DND-41 (cell line): ENCODE measurements at regions not wholly inside any gene's neighbourhood (a gene's known extent, or its start where the extent isn't known, plus 50 kb on each side); places are given as distances from the start of the nearest gene placed in this dataset.

Experiments used
- ATAC-seq: fragments of 200-7000 bp; cut with Tn5 transposase; 3 replicates; pipeline ENCODE4 v1.9.1; 2021; ENCODE audit warnings: low read depth; ENCODE audit not compliant: insufficient read depth
- DNase-seq: peaks from one replicate; pipeline ENCODE4 v3.0.0-alpha.2; 2020
- H2AFZ ChIP-seq: 2 replicates; pipeline ENCODE4 v1.6.0; 2012; ENCODE audit warnings: low read depth, low read length
- H3K27ac ChIP-seq: 2 replicates; pipeline ENCODE4 v1.5.1; 2012; ENCODE audit warnings: low read length, inconsistent platforms
- H3K27me3 ChIP-seq: fragments of 200-600 bp; sonication (generic); 2 replicates; pipeline ENCODE4 v1.6.0; 2012; ENCODE audit warnings: low read length, mild to moderate bottlenecking, inconsistent platforms; ENCODE audit not compliant: insufficient read depth, poor library complexity
- H3K36me3 ChIP-seq: 2 replicates; pipeline ENCODE4 v1.5.1; 2012; ENCODE audit warnings: low read length, inconsistent platforms; ENCODE audit not compliant: insufficient read depth
- H3K4me1 ChIP-seq: 2 replicates; pipeline ENCODE4 v1.5.1; 2012; ENCODE audit warnings: mild to moderate bottlenecking, low read length; ENCODE audit not compliant: insufficient read depth
- H3K4me2 ChIP-seq: 2 replicates; pipeline ENCODE4 v1.6.0; 2012; ENCODE audit warnings: mild to moderate bottlenecking, moderate library complexity, low read length, inconsistent platforms; ENCODE audit not compliant: insufficient read depth
- H3K4me3 ChIP-seq, 2 experiments: fragments of 200-600 bp in 1 of 2; shearing (Covaris generic) in 1 of 2; 2 replicates each; pipeline ENCODE4 v1.5.1; 2012 to 2016; ENCODE audit warnings: inconsistent platforms in 2 of 2, low read length in 2 of 2, mild to moderate bottlenecking in 2 of 2, low read depth in 1 of 2, moderate library complexity in 1 of 2
- H3K79me2 ChIP-seq: 2 replicates; pipeline ENCODE4 v1.6.0; 2012; ENCODE audit warnings: low read length, inconsistent platforms; ENCODE audit not compliant: insufficient read depth
- H3K9ac ChIP-seq: 2 replicates; pipeline ENCODE4 v1.6.0; 2012; ENCODE audit warnings: low read depth, mild to moderate bottlenecking, inconsistent platforms, low read length, moderate library complexity
- H3K9me3 ChIP-seq: 2 replicates; pipeline ENCODE4 v1.5.1; 2012; ENCODE audit warnings: low read length, moderate library complexity, mild to moderate bottlenecking, inconsistent platforms; ENCODE audit not compliant: insufficient read depth, severe bottlenecking
- H4K20me1 ChIP-seq: 2 replicates; pipeline ENCODE4 v1.6.0; 2012; ENCODE audit warnings: low read length; ENCODE audit not compliant: insufficient read depth
- EZH2 ChIP-seq: IDR thresholded peaks from 3 replicates; pipeline ENCODE4 v1.6.1; 2012; ENCODE audit warnings: borderline replicate concordance, low read depth, mild to moderate bottlenecking, moderate library complexity, low read length, inconsistent platforms; ENCODE audit not compliant: severe bottlenecking
- TF ChIP-seq, protein P1 (sequence below): IDR thresholded peaks from 2 replicates; pipeline ENCODE4 v1.5.1; 2012; ENCODE audit warnings: borderline replicate concordance, low read length, moderate library complexity, mild to moderate bottlenecking; ENCODE audit not compliant: poor library complexity, severe bottlenecking; ENCODE audit errors: extremely low read depth

GRCh38 chr21:40967771-40968170 lies 120.8 kb upstream of the DSCAM start:
- Histone ChIP-seq H2AFZ (no peak overlapping the region), H3K36me3 (no peaks in the 10 kb centered on the region), H3K9ac (no peak overlapping the region), H3K4me3 (no peak overlapping the region), H3K9me3 (no peaks in the 10 kb centered on the region), H3K79me2 (no peaks in the 10 kb centered on the region), H3K27ac (no peak overlapping the region), H4K20me1 (no peaks in the 10 kb centered on the region), H3K27me3 (no peaks in the 10 kb centered on the region), H3K4me2 (no peak overlapping the region), H3K4me1 (no peaks in the 10 kb centered on the region)
- no peak for DNase-seq
- ATAC-seq: no peak
- TF ChIP-seq EZH2: no peak
- TF ChIP-seq, protein P1, sequence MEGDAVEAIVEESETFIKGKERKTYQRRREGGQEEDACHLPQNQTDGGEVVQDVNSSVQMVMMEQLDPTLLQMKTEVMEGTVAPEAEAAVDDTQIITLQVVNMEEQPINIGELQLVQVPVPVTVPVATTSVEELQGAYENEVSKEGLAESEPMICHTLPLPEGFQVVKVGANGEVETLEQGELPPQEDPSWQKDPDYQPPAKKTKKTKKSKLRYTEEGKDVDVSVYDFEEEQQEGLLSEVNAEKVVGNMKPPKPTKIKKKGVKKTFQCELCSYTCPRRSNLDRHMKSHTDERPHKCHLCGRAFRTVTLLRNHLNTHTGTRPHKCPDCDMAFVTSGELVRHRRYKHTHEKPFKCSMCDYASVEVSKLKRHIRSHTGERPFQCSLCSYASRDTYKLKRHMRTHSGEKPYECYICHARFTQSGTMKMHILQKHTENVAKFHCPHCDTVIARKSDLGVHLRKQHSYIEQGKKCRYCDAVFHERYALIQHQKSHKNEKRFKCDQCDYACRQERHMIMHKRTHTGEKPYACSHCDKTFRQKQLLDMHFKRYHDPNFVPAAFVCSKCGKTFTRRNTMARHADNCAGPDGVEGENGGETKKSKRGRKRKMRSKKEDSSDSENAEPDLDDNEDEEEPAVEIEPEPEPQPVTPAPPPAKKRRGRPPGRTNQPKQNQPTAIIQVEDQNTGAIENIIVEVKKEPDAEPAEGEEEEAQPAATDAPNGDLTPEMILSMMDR: no peak

GRCh38 chr21:40972151-40972550 lies 125.2 kb upstream of the DSCAM start:
- Histone ChIP-seq H4K20me1 (no peaks in the 10 kb centered on the region), H3K4me1 (no peaks in the 10 kb centered on the region), H3K4me3 (no peak overlapping the region), H3K9me3 (peaks cover 3% of the 10 kb centered on the region), H3K36me3 (no peaks in the 10 kb centered on the region), H3K27ac (no peak overlapping the region), H3K9ac (no peak overlapping the region), H3K79me2 (no peaks in the 10 kb centered on the region), H3K4me2 (no peak overlapping the region), H2AFZ (no peak overlapping the region), H3K27me3 (no peaks in the 10 kb centered on the region)
- ATAC-seq (no peak), DNase-seq (no peak)
- no peak for TF ChIP-seq EZH2
- TF ChIP-seq, protein P1: no peak

DNA sequence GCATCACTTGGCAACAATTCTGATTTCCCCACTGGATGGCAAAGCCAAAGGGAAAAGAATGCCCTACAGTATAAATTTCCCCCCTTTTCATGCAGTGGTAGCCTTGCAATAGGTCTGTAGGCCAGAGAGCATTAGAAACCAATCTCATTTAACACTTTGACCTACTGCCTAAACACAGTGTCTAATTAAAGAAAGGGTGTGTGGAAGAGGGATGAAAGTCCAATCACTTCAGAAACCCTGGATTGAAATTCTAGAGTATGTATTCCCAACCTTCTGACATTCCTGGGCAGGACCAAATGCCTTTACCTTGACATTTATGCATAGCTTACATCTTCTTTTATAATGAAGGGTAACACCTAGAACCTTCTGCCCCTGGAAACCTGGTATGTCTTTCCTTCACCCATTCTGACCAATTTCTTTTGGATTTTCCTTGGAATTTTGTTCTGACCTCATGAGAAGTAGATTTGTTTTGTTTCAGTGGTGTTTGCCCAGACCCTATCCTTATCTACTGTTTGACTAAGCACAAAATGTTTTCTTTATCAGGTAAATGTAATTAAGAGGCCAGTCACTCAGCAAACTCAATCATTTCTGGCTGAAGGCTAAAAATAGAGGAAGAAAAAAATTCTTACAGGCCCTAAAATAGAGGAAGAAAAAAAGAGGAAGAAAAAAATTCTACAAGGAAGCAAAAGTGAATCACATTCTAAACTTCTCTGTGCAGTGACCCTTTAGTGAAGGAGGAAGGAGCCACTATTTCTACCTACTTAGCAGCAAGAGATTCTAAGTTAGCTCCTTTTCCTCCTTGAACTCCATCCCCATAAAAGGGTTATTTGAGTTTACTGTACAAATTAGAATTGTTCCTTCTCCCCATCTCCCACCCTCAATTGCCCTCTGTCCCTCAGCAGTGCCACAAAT lies 129.5 kb upstream of the DSCAM start:
- no peak overlapping the region for H3K4me2 ChIP-seq

More for the DNA sequence above, 129.5 kb upstream of the DSCAM start:
- no peaks in the 10 kb centered on the region for H3K36me3 ChIP-seq
- no peak for ATAC-seq
- H3K27ac ChIP-seq: no peak overlapping the region
- H3K9me3 ChIP-seq: peaks cover 3% of the 10 kb centered on the region
- H3K9ac ChIP-seq: no peak overlapping the region
- no peak for DNase-seq
- no peak for TF ChIP-seq EZH2
- TF ChIP-seq, protein P1: no peak
- H3K4me1 ChIP-seq: no peaks in the 10 kb centered on the region
- no peaks in the 10 kb centered on the region for H3K27me3 ChIP-seq
- H3K79me2 ChIP-seq: no peaks in the 10 kb centered on the region
- no peak overlapping the region for H3K4me3 ChIP-seq
- no peaks in the 10 kb centered on the region for H4K20me1 ChIP-seq
- H2AFZ ChIP-seq: no peak overlapping the region
